ENCODE measurements at regions not wholly inside any gene's neighbourhood (a gene's known extent, or its start where the extent isn't known, plus 50 kb on each side); places are given as distances from the start of the nearest gene placed in this dataset.

DNA sequence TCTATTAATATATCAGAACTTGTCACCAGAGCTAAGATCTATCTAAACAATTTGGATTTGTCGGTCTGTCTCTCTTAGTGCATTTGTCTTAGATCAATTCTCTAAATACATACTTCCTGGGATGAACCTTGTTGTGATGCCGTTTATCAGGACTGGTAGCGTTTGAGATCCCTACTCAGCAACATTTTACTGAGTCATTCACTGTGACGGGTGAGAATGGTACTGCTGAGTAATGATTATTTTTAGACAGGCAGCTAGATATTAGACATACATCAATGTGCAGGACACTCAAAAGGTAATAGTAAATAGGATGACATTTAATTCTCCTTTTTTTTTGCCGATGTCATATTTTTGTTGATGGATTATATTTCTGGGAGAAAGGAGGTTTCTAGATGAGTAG lies 209.0 kb downstream of the CSNK1G3 start:
- TF ChIP-seq, protein P1, sequence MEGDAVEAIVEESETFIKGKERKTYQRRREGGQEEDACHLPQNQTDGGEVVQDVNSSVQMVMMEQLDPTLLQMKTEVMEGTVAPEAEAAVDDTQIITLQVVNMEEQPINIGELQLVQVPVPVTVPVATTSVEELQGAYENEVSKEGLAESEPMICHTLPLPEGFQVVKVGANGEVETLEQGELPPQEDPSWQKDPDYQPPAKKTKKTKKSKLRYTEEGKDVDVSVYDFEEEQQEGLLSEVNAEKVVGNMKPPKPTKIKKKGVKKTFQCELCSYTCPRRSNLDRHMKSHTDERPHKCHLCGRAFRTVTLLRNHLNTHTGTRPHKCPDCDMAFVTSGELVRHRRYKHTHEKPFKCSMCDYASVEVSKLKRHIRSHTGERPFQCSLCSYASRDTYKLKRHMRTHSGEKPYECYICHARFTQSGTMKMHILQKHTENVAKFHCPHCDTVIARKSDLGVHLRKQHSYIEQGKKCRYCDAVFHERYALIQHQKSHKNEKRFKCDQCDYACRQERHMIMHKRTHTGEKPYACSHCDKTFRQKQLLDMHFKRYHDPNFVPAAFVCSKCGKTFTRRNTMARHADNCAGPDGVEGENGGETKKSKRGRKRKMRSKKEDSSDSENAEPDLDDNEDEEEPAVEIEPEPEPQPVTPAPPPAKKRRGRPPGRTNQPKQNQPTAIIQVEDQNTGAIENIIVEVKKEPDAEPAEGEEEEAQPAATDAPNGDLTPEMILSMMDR (IDR thresholded peaks at IDR 0.05; ENCODE audit: extremely low read depth in 1 of 2, insufficient read depth in 1 of 2, low read depth in 1 of 2, low read length in 2 of 2) = no peak
- TF ChIP-seq POLR2A (IDR thresholded peaks at IDR 0.05; ENCODE audit: low read depth, low read length) (no peak), EZH2 (IDR thresholded peaks at IDR 0.05; ENCODE audit: borderline replicate concordance, low read depth, low read length, severe bottlenecking) (no peak), JUN (IDR thresholded peaks at IDR 0.05; ENCODE audit: borderline replicate concordance, insufficient read depth, insufficient read length, low read depth) (no peak), GATA2 (IDR thresholded peaks at IDR 0.05; ENCODE audit: insufficient read depth, insufficient read length, low read depth, low read length) (no peak)
- TF ChIP-seq, protein P2, sequence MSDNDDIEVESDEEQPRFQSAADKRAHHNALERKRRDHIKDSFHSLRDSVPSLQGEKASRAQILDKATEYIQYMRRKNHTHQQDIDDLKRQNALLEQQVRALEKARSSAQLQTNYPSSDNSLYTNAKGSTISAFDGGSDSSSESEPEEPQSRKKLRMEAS (IDR thresholded peaks at IDR 0.05; ENCODE audit: insufficient read depth, insufficient read length) = no peak

Measured in endothelial cell of umbilical vein (primary cell).